GM12892 (cell line): ENCODE measurements at regions not wholly inside any gene's neighbourhood (a gene's known extent, or its start where the extent isn't known, plus 50 kb on each side); places are given as distances from the start of the nearest gene placed in this dataset.

Experiments
- DNase-seq: peaks from one replicate; pipeline ENCODE4 v3.0.0; 2011; ENCODE audit not compliant: insufficient read length
- FAIRE-seq: peaks from 2 replicates; lab custom pipeline; 2011; peaks lifted over from hg19 to GRCh38; lab: Jason Lieb, UNC
- POLR2A ChIP-seq: IDR thresholded peaks from 2 replicates; pipeline ENCODE4 v1.6.1; 2011; ENCODE audit warnings: low read depth, low read length, control low read depth
- POLR2AphosphoS5 ChIP-seq: IDR thresholded peaks from 2 replicates; pipeline ENCODE4 v1.6.1; 2011; ENCODE audit warnings: low read depth, low read length, control low read depth
- TAF1 ChIP-seq: IDR thresholded peaks from 2 replicates; pipeline ENCODE4 v1.6.1; 2011; ENCODE audit warnings: low read depth, mild to moderate bottlenecking, control low read depth, low read length, borderline replicate concordance

GRCh38 chr2:216283038-216283900, 89.0 kb downstream of the MARCHF4 start:
- FAIRE-seq (no peak), DNase-seq (peak; percentile 36)
- TF ChIP-seq TAF1 = no peak
- no peak for TF ChIP-seq POLR2A
- no peak for TF ChIP-seq POLR2AphosphoS5

- FAIRE-seq (no peak), DNase-seq (no peak)
- no peak for TF ChIP-seq POLR2A
- TF ChIP-seq POLR2AphosphoS5 = no peak
- no peak for TF ChIP-seq TAF1
These were observed 90.4 kb downstream of the MARCHF4 start for GRCh38 chr2:216281876-216282275.

- no peak for DNase-seq
- no peak for FAIRE-seq
- no peak for TF ChIP-seq POLR2A
- TF ChIP-seq POLR2AphosphoS5 = no peak
- TF ChIP-seq TAF1 = no peak
These were observed 91.0 kb downstream of the MARCHF4 start for GRCh38 chr2:216281316-216281715.

GRCh38 chr2:216279459-216279858, 92.8 kb downstream of the MARCHF4 start:
- DNase-seq (no peak), FAIRE-seq (no peak)
- no peak for TF ChIP-seq POLR2AphosphoS5
- no peak for TF ChIP-seq POLR2A
- no peak for TF ChIP-seq TAF1

GRCh38 chr2:216279031-216279430, 93.3 kb downstream of the MARCHF4 start:
- FAIRE-seq = no peak
- DNase-seq = no peak
- TF ChIP-seq TAF1 (no peak), POLR2AphosphoS5 (no peak), POLR2A (no peak)

- FAIRE-seq = no peak
- no peak for TF ChIP-seq POLR2AphosphoS5
- TF ChIP-seq TAF1 = no peak
- no peak for TF ChIP-seq POLR2A
- no peak for DNase-seq
These were observed 96.4 kb downstream of the MARCHF4 start for GRCh38 chr2:216275890-216276289.

- FAIRE-seq (no peak), DNase-seq (no peak)
- TF ChIP-seq POLR2AphosphoS5 (no peak), POLR2A (no peak), TAF1 (no peak)
These were observed 98.0 kb downstream of the MARCHF4 start for GRCh38 chr2:216274194-216274840.

GRCh38 chr2:216261042-216261537, 111.2 kb downstream of the MARCHF4 start:
- no peak for DNase-seq
- FAIRE-seq = no peak
- no peak for TF ChIP-seq TAF1

- DNase-seq (no peak), FAIRE-seq (no peak)
- TF ChIP-seq POLR2A (no peak), TAF1 (no peak), POLR2AphosphoS5 (no peak)
These were observed 111.7 kb downstream of the MARCHF4 start for GRCh38 chr2:216260629-216261028.

- DNase-seq (no peak), FAIRE-seq (no peak)
- TF ChIP-seq TAF1 (no peak), POLR2AphosphoS5 (no peak), POLR2A (no peak)
These were observed 113.2 kb downstream of the MARCHF4 start for GRCh38 chr2:216259081-216259480.

- TF ChIP-seq POLR2A (no peak), POLR2AphosphoS5 (no peak), TAF1 (no peak)
- FAIRE-seq = no peak
- no peak for DNase-seq
These were observed 115.2 kb downstream of the MARCHF4 start for GRCh38 chr2:216257089-216257488.
